Panc1 (cell line): ENCODE measurements at regions not wholly inside any gene's neighbourhood (a gene's known extent, or its start where the extent isn't known, plus 50 kb on each side); places are given as distances from the start of the nearest gene placed in this dataset.

ENCODE experiments used
- POLR2AphosphoS5 ChIP-seq: IDR thresholded peaks from 2 replicates; pipeline ENCODE4 v1.6.1; 2012; ENCODE audit warnings: mild to moderate bottlenecking, low read depth, low read length, moderate library complexity
- TCF7L2 ChIP-seq: IDR thresholded peaks from 2 replicates; pipeline ENCODE4 v1.6.1; 2011; ENCODE audit warnings: mild to moderate bottlenecking, low read depth, low read length, inconsistent platforms
- TF ChIP-seq, protein P1 (sequence below), 2 experiments: IDR thresholded peaks; 2 replicates each; pipeline ENCODE4 v1.6.1; 2011 to 2012; ENCODE audit warnings: low read depth in 2 of 2, control low read depth in 1 of 2, low read length in 1 of 2, mild to moderate bottlenecking in 1 of 2, moderate library complexity in 1 of 2; ENCODE audit not compliant: insufficient read depth in 1 of 2
- TF ChIP-seq, protein P2 (sequence below): fragments of 450-650 bp; IDR thresholded peaks from 2 replicates; pipeline ENCODE4 v1.5.1; 2017; ENCODE audit warnings: mild to moderate bottlenecking

- TF ChIP-seq, protein P1, sequence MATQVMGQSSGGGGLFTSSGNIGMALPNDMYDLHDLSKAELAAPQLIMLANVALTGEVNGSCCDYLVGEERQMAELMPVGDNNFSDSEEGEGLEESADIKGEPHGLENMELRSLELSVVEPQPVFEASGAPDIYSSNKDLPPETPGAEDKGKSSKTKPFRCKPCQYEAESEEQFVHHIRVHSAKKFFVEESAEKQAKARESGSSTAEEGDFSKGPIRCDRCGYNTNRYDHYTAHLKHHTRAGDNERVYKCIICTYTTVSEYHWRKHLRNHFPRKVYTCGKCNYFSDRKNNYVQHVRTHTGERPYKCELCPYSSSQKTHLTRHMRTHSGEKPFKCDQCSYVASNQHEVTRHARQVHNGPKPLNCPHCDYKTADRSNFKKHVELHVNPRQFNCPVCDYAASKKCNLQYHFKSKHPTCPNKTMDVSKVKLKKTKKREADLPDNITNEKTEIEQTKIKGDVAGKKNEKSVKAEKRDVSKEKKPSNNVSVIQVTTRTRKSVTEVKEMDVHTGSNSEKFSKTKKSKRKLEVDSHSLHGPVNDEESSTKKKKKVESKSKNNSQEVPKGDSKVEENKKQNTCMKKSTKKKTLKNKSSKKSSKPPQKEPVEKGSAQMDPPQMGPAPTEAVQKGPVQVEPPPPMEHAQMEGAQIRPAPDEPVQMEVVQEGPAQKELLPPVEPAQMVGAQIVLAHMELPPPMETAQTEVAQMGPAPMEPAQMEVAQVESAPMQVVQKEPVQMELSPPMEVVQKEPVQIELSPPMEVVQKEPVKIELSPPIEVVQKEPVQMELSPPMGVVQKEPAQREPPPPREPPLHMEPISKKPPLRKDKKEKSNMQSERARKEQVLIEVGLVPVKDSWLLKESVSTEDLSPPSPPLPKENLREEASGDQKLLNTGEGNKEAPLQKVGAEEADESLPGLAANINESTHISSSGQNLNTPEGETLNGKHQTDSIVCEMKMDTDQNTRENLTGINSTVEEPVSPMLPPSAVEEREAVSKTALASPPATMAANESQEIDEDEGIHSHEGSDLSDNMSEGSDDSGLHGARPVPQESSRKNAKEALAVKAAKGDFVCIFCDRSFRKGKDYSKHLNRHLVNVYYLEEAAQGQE (IDR thresholded peaks at IDR 0.05; ENCODE audit: insufficient read depth in 1 of 2, low read depth in 2 of 2, low read length in 1 of 2), result no peak
- TF ChIP-seq, protein P2, sequence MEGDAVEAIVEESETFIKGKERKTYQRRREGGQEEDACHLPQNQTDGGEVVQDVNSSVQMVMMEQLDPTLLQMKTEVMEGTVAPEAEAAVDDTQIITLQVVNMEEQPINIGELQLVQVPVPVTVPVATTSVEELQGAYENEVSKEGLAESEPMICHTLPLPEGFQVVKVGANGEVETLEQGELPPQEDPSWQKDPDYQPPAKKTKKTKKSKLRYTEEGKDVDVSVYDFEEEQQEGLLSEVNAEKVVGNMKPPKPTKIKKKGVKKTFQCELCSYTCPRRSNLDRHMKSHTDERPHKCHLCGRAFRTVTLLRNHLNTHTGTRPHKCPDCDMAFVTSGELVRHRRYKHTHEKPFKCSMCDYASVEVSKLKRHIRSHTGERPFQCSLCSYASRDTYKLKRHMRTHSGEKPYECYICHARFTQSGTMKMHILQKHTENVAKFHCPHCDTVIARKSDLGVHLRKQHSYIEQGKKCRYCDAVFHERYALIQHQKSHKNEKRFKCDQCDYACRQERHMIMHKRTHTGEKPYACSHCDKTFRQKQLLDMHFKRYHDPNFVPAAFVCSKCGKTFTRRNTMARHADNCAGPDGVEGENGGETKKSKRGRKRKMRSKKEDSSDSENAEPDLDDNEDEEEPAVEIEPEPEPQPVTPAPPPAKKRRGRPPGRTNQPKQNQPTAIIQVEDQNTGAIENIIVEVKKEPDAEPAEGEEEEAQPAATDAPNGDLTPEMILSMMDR, result no peak
- TF ChIP-seq POLR2AphosphoS5 (no peak), TCF7L2 (no peak)
These were observed 1465.5 kb downstream of the SLITRK5 start for GRCh38 chr13:89136678-89137077.
